LoVo (cell line): ENCODE measurements at regions not wholly inside any gene's neighbourhood (a gene's known extent, or its start where the extent isn't known, plus 50 kb on each side); places are given as distances from the start of the nearest gene placed in this dataset.

Experiments
- DNase-seq: peaks from one replicate; pipeline ENCODE4 v3.0.0-alpha.2; 2016; ENCODE audit warnings: low spot score

- DNase-seq = no peak
Observed at GRCh38 chr5:2696156-2696807, 55.2 kb downstream of the IRX2 start.

DNA sequence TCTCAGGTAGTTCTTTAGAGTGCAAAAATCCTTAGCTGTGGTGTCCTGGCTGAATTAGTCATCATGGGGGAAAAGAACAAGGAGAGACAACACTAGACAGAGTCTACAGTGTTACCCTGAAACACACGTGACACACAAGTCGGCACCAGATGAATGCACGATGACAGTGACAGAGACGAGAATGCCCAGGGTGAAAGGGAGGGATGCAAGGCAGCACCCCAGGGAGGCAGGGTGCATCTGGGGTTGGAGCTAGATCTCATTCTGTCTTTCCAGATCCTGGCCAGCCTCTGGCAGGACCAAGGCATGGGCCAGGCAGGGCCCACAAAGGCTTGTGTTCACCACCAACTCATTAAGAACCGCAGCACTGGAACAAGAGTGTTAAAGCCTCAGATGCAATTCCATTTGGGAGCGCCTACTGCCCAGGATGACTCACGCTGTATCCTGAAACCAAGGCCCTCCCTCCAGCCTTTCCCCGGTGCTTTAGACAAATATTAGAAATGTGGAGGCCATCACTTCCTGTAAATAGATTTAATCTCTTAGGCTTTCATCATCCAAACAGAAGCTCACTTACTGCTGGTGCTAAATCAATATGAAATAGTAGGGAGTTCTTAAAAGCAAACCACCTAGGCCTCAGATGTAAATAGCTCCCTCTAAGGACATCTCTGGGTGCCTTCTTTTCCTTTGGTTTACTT, 56.1 kb downstream of the IRX2 start:
- peak; percentile 1 for DNase-seq

- DNase-seq = no peak
Observed at GRCh38 chr5:2691530-2691929, 59.9 kb downstream of the IRX2 start.

GRCh38 chr5:2690293-2690692, 61.2 kb downstream of the IRX2 start:
- no peak for DNase-seq

DNA sequence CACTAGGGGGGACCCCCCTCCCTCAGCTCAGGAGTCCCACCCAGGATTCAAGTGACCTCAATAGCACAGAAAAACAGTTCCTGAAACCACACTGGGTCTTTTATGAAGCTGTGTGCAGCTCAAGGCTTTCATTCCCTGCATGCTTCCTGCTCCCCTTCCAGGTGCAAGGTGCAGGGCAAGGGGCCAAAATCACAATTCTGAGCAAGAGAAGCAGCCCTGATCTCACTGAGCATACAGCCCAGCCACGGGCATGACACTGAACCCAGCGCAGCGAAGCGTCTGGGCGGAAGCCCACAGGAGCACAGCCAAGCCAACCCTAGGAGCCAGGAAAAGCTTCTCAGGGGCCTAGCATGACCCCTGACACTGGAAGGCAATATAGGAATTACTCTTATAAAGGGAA, 62.9 kb downstream of the IRX2 start:
- DNase-seq = no peak

- no peak for DNase-seq
Observed at GRCh38 chr5:2687746-2688145, 63.7 kb downstream of the IRX2 start.

- DNase-seq = no peak
Observed at GRCh38 chr5:2686321-2687124, 65.0 kb downstream of the IRX2 start.

GRCh38 chr5:2685651-2686272, 65.7 kb downstream of the IRX2 start:
- DNase-seq = peak; percentile 9

DNA sequence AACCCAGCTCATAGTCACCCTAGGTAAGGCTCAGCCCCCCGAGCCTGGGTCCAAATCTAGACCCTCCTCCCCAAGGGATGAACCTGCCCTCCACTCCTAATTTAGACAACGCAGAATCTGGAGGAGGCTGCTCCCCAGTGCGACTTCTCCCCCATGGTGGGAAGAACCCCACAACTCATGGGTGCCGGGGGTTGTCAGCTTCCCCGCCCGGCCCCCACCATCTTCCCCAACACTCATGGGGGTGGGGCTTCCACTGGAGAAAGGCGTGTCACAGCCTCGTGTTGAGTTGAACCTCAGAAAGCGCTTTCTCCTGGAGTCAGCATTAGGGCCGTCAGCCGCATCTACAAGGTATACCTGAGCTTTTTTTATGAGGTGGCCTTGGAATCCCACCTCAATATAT, 66.9 kb downstream of the IRX2 start:
- no peak for DNase-seq

- DNase-seq = no peak
Observed at GRCh38 chr5:2683720-2684119, 67.8 kb downstream of the IRX2 start.

GRCh38 chr5:2681476-2681875, 70.0 kb downstream of the IRX2 start:
- DNase-seq = no peak

GRCh38 chr5:2680979-2681378, 70.5 kb downstream of the IRX2 start:
- DNase-seq = no peak

DNA sequence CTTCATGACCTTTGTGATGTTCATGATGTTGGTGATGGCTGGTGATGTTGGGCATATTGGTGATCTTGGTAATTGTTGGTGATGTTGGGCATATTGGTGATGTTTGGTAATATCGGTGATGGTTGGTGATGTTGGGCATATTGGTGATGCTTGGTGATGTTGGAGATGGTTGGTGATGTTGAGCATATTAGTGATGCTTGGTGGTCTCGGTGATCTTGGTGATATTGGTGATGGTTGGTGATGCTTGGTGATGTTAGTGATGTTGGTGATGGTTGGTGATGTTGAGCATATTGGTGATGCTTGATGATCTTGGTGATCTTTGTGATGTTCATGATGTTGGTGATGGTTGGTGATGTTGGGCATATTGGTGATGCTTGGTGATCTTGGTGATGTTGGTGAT, 73.8 kb downstream of the IRX2 start:
- no peak for DNase-seq

DNA sequence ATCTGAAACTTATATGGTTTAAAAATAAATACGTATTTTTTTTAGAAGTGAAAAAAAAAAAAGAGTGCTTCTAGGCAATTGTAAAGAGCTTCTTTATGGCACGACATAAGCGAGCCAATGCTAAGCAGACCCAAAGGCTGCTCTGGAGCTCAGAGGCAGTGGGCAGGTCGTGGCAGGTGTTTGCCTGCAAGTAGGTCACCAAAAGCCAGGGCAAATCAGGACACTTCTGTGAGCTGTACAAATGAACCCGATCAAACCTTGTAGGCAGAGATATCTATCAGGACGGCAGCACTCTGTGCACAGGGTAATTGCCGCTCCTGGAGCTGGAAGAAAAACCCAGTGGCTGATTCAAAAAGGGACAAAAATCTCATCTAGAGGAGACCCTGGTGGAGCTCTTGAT, 75.9 kb downstream of the IRX2 start:
- DNase-seq = no peak

DNA sequence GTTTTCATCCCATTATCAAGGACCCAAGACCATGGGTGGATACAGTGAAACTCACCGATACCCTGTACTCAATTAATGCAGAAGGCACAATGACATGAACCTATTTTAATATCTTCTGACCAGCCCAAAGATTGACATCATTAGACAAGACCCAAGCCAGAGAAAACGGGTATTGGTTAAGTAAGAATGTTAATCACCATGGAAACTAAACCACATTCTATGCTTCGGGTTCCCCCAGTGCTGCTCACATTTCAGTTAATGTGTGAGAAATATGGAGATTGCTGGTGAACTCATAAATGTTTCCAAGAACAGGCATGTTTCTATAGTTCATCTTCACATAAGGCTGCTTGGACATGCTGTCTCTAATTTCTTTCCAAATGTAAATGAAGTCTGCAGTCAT, 77.0 kb downstream of the IRX2 start:
- DNase-seq = no peak

DNA sequence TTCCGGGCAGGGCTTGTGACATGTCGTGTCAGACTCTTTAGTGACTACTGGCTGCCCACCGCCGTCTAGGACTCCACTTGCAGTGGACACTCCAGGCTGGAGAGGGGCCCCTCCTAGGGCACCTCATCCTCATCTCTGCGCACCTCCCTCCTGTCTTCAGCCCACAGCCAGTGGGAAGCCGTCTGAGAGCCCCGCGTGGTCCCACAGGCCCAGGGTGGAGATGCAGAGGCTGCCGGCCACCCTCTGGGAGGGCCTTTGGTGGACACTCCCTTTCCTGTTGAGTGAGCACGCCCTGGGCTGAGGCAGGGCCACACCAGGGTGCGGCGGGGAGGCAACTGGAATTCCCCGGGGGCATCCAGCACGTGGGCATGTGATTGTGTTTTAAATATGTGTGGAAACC, 80.5 kb downstream of the IRX2 start:
- no peak for DNase-seq

- DNase-seq = no peak
Observed at GRCh38 chr5:2669913-2670312, 81.6 kb downstream of the IRX2 start.

DNA sequence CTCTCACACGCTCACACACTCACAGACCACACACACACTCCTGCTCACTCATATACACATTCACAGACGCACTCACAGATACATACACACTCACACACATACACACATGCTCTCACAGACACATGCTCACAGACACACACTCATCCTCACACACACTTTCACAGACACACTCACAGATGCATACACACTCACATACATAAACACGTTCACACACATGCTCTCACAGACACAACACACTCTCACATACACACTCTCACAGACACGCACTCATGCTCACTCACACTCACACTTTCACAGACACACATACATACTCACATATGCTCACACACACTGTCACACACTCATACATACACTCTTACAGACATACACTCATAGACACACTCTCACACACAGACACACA, 82.2 kb downstream of the IRX2 start:
- no peak for DNase-seq

DNA sequence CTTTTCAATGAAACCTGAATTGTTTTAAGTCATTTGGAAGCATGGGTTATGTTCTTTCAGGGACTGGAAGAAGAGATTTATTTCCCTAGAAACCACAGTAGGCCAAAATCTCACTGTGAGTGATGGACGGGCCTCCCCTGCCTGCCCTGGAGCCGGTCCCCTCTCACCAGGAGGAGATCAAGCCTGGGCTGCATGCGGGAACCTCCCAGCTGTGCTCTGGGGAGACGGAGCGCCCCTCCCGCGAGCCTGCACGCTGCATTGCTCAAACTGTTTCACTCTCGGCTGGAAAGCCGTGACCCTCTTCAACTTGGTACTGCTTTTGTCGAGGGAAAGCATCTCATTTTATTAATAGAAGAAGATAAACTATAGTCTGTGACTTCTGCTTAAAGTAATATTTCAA, 85.4 kb downstream of the IRX2 start:
- DNase-seq = no peak

DNA sequence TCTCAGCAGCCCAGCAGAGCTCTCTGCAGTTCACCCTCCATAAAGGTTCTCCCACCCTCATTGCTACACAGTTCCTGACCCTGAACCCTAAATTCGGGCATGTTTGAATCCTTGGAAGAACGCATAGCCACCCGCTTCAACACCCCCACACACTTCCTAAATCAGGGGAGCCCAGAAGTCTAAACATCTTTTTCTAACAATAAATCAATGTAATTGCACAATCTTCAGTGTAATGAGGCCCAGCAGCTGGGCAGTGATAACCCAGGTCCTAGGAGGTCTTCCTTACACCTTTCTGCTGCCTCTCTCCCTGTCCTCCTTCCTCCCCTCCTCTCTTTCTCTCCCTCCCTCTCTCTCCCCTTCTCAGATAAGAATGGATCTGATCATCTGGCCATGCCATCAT, 88.0 kb downstream of the IRX2 start:
- no peak for DNase-seq

- DNase-seq = no peak
Observed at GRCh38 chr5:2660315-2660714, 91.2 kb downstream of the IRX2 start.

- DNase-seq = no peak
Observed at GRCh38 chr5:2658881-2659470, 92.5 kb downstream of the IRX2 start.
